ENCODE measurements at regions not wholly inside any gene's neighbourhood (a gene's known extent, or its start where the extent isn't known, plus 50 kb on each side); places are given as distances from the start of the nearest gene placed in this dataset.

- TF ChIP-seq CTCF (IDR thresholded peaks at IDR 0.05) (no peak), POLR2A (IDR thresholded peaks at IDR 0.05) (no peak), EP300 (IDR thresholded peaks at IDR 0.05) (no peak)
Observed at GRCh38 chr2:128692895-128693742, 374.5 kb upstream of the HS6ST1 start.

All from ovary (tissue), 3 donors.